Breast epithelium (tissue), 3 donors: ENCODE measurements at regions not wholly inside any gene's neighbourhood (a gene's known extent, or its start where the extent isn't known, plus 50 kb on each side); places are given as distances from the start of the nearest gene placed in this dataset.

Source experiments
- CTCF ChIP-seq, 3 donors: fragments of 450-650 bp; IDR thresholded peaks; one replicate each; pipeline ENCODE4 v1.5.1; 2016 to 2017; ENCODE audit warnings: antibody characterized with exemption in 3 of 3, mild to moderate bottlenecking in 3 of 3, moderate library complexity in 3 of 3
- POLR2A ChIP-seq: fragments of 450-650 bp; IDR thresholded peaks from one replicate; pipeline ENCODE4 v1.6.1; 2016; ENCODE audit warnings: antibody characterized with exemption, mild to moderate bottlenecking, moderate library complexity
- POLR2AphosphoS5 ChIP-seq, 3 donors: sonication (generic); formaldehyde crosslinking; IDR thresholded peaks; one replicate each; pipeline ENCODE4 v1.6.1; 2017; ENCODE audit warnings: antibody characterized with exemption in 3 of 3

DNA sequence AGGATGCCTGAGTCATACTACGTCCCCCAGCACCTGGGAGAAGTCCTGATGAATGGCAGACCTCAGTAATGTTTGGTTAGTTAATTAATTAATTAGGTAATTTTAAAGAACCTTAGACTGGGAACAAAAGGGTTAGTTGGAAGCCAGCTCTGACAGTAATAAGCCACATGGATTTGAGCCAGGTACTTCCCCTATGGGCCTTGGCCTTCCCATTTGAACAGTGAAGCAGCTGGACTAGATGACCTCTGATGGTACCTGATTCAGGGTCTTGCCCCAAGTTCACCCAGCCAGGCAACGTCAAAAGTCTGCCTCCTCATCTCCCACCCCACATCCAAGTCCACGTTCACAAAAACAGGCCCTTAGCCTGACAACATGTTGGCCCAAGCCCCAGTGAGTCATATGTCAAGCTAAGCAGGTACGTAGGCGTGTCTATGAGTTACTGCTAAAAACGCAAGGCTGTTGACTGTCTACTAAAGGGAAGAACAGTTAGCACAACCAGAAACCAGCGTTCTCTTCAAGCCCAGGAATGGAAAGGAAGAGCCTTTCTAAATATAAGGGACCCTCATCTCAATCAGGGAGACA is 303.2 kb downstream of the ACTL7B start:
- TF ChIP-seq CTCF (IDR thresholded peaks at IDR 0.05) (no peak), POLR2AphosphoS5 (IDR thresholded peaks at IDR 0.05) (peak in 1 of 3 donors; percentile 66), POLR2A (no peak)
